OCI-LY1 (cell line): ENCODE measurements at regions not wholly inside any gene's neighbourhood (a gene's known extent, or its start where the extent isn't known, plus 50 kb on each side); places are given as distances from the start of the nearest gene placed in this dataset.

Experiments used
- H2AFZ ChIP-seq: fragments of 200-600 bp; sonication (generic), shearing (Covaris generic); 2 replicates; pipeline ENCODE4 v1.6.0; 2014; ENCODE audit warnings: antibody characterized with exemption, mild to moderate bottlenecking, low read length
- H3F3A ChIP-seq: fragments of 200-600 bp; sonication (generic), shearing (Covaris generic); 2 replicates; pipeline ENCODE4 v1.6.0; 2014; ENCODE audit warnings: mild to moderate bottlenecking, antibody characterized with exemption, low read length, moderate library complexity; ENCODE audit not compliant: insufficient read depth
- H3K27ac ChIP-seq: fragments of 200-600 bp; sonication (generic); 2 replicates; pipeline ENCODE4 v1.5.1; 2014; ENCODE audit warnings: low read length, mixed run types, mild to moderate bottlenecking, low read depth; ENCODE audit not compliant: poor library complexity, severe bottlenecking
- H3K27me3 ChIP-seq: fragments of 200-600 bp; sonication (generic); 2 replicates; pipeline ENCODE4 v1.6.0; 2014; ENCODE audit warnings: antibody characterized with exemption, mild to moderate bottlenecking, low read length, moderate library complexity; ENCODE audit not compliant: insufficient read depth
- H3K36me3 ChIP-seq: fragments of 200-600 bp; sonication (generic); 2 replicates; pipeline ENCODE4 v1.6.1; 2014; ENCODE audit warnings: mild to moderate bottlenecking, antibody characterized with exemption, low read length, moderate library complexity, mixed read lengths; ENCODE audit not compliant: insufficient read depth
- H3K4me1 ChIP-seq: fragments of 200-600 bp; sonication (generic); 2 replicates; pipeline ENCODE4 v1.5.1; 2014; ENCODE audit warnings: mild to moderate bottlenecking, low read length, moderate library complexity; ENCODE audit not compliant: insufficient read depth, severe bottlenecking
- H3K4me2 ChIP-seq: fragments of 200-600 bp; sonication (generic), shearing (Covaris generic); 2 replicates; pipeline ENCODE4 v1.6.1; 2014; ENCODE audit warnings: low read length
- H3K4me3 ChIP-seq: fragments of 200-600 bp; sonication (generic); 2 replicates; pipeline ENCODE4 v1.5.1; 2014; ENCODE audit warnings: low read length, low read depth, mild to moderate bottlenecking, mixed read lengths; ENCODE audit not compliant: poor library complexity, severe bottlenecking
- H3K79me2 ChIP-seq: fragments of 200-600 bp; shearing (Covaris generic); 2 replicates; pipeline ENCODE4 v1.6.1; 2016; ENCODE audit warnings: mixed run types, low read length, mixed read lengths; ENCODE audit not compliant: insufficient read depth
- H3K9ac ChIP-seq: fragments of 200-600 bp; sonication (generic), shearing (Covaris generic); 2 replicates; pipeline ENCODE4 v1.6.1; 2014; ENCODE audit warnings: mild to moderate bottlenecking, low read length, mixed read lengths
- H3K9me2 ChIP-seq: fragments of 200-600 bp; sonication (generic), shearing (Covaris generic); 2 replicates; pipeline ENCODE4 v1.6.1; 2014; ENCODE audit warnings: low read depth, mild to moderate bottlenecking, low read length, mixed read lengths
- H3K9me3 ChIP-seq: fragments of 200-600 bp; shearing (Covaris generic); 2 replicates; pipeline ENCODE4 v1.6.1; 2014; ENCODE audit warnings: low read length, mixed read lengths
- H4K20me1 ChIP-seq: fragments of 200-600 bp; sonication (generic), shearing (Covaris generic); 2 replicates; pipeline ENCODE4 v1.6.0; 2016; ENCODE audit warnings: mild to moderate bottlenecking, low read length; ENCODE audit not compliant: insufficient read depth
- EZH2 ChIP-seq: fragments of 200-600 bp; sonication (generic), shearing (Covaris generic); IDR thresholded peaks from 2 replicates; pipeline ENCODE4 v1.8.0; 2017; ENCODE audit warnings: borderline replicate concordance, mixed run types, mild to moderate bottlenecking, antibody characterized with exemption, low read length, moderate library complexity, mixed read lengths
- TF ChIP-seq, protein P1 (sequence below): fragments of 200-600 bp; sonication (generic), shearing (Covaris generic); IDR thresholded peaks from 2 replicates; pipeline ENCODE4 v1.5.1; 2017; ENCODE audit warnings: mild to moderate bottlenecking, antibody characterized with exemption, low read length, moderate library complexity, mixed read lengths

DNA sequence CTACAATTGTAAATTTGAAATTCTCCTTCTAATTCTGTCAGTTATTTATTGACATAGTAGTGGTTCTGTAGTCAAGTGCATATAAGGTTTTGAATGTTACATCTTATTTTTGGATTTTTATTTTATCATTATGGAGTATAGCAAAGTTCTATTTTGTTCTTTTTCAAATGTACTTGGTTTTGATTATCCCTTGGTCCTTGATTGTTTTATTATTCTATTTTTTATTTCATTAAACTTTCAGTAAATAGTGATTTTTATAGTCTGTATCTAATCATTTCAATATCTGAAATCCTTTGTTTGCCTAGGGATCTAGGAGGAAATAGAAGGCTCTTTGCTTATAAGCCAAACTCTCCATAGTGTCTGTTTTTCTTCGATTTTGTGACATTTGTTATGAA, 87.8 kb downstream of the HFE start:
- TF ChIP-seq EZH2 = no peak
- TF ChIP-seq, protein P1, sequence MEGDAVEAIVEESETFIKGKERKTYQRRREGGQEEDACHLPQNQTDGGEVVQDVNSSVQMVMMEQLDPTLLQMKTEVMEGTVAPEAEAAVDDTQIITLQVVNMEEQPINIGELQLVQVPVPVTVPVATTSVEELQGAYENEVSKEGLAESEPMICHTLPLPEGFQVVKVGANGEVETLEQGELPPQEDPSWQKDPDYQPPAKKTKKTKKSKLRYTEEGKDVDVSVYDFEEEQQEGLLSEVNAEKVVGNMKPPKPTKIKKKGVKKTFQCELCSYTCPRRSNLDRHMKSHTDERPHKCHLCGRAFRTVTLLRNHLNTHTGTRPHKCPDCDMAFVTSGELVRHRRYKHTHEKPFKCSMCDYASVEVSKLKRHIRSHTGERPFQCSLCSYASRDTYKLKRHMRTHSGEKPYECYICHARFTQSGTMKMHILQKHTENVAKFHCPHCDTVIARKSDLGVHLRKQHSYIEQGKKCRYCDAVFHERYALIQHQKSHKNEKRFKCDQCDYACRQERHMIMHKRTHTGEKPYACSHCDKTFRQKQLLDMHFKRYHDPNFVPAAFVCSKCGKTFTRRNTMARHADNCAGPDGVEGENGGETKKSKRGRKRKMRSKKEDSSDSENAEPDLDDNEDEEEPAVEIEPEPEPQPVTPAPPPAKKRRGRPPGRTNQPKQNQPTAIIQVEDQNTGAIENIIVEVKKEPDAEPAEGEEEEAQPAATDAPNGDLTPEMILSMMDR = no peak
- Histone ChIP-seq H3K4me3 (no peak overlapping the region), H3K36me3 (no peaks in the 10 kb centered on the region), H3K27ac (peak overlapping the region; percentile 95), H3K9me3 (no peaks in the 10 kb centered on the region), H3K79me2 (no peaks in the 10 kb centered on the region), H2AFZ (no peak overlapping the region), H3K9me2 (no peaks in the 10 kb centered on the region), H3K9ac (peak overlapping the region; percentile 39; the same call in 1 of the 2 replicates), H4K20me1 (no peaks in the 10 kb centered on the region), H3K27me3 (no peaks in the 10 kb centered on the region), H3F3A (0 out of 2 replicates have a peak, but pooled peaks cover 5% of the 10 kb centered on the region), H3K4me2 (peak overlapping the region; percentile 81), H3K4me1 (peaks cover 46% of the 10 kb centered on the region)

DNA sequence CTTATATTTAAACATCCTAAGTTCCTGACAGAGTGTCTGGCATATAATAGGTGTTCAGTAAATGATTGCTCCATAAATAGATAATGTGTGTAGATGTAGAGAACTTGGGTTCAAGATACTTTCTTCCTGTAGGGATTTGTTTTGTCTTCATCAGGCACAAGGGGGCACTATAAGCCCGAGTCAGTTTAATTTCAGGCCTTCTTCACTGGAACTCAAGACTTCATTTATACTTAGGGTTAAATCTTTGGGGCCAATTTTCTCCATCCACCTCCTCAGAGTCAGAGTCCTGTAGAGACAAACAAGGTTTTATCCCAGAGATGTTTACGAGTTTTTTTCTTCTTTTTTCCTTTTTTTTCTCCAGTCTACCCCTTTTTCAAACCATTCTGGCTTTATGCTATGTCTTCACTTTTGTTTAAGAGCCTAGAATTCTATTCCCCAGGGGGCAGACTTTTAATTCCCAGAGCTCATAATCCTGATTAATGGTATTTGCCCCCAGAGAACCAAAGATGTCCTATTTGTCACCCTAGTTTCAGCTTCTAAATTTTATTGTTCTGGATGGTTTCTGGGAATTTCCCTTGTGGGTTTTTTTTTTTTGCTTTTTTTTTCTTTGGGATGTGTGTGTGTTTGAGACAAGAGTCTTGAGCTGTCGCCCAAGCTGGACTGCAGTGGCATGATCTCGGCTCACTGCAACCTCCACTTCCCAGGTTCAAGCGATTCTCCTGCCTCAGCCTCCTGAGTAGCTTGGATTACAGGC, 88.4 kb downstream of the HFE start:
- Histone ChIP-seq H3K4me3 (no peak overlapping the region), H3K27ac (no peak overlapping the region), H3K27me3 (no peaks in the 10 kb centered on the region), H3K9me3 (no peaks in the 10 kb centered on the region), H3K4me1 (peaks cover 40% of the 10 kb centered on the region), H4K20me1 (no peaks in the 10 kb centered on the region), H3K4me2 (no peak overlapping the region; the same call in 1 of the 2 replicates), H2AFZ (no peak overlapping the region), H3K9me2 (no peaks in the 10 kb centered on the region), H3K9ac (peak overlapping the region; percentile 4; the same call in 1 of the 2 replicates), H3K79me2 (no peaks in the 10 kb centered on the region), H3F3A (0 out of 2 replicates have a peak, but pooled peaks cover 5% of the 10 kb centered on the region), H3K36me3 (no peaks in the 10 kb centered on the region)
- TF ChIP-seq, protein P1 = peak; percentile 78
- no peak for TF ChIP-seq EZH2

DNA sequence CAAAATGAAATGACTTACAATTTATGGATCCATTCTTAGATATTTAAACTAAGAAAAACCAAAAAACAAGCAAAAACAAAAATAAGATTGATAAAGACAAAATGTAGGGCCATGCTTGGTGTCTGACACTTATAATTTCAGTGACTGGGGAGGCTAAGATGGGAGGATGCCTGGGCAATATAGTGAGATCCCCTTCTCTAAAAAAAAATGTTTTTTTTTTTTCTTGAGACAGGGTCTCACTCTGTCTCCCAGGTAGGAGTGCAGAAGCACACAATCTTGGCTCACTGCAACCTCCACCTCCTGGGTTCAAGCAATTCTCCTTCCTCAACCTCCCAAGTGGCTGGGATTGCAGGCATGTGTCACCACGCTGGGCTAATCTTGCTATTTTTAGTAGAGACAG, 92.4 kb downstream of the HFE start:
- no peaks in the 10 kb centered on the region for H3K36me3 ChIP-seq
- H3K9me3 ChIP-seq = no peaks in the 10 kb centered on the region
- no peaks in the 10 kb centered on the region for H3K79me2 ChIP-seq
- H3K4me2 ChIP-seq = no peak overlapping the region
- no peak for TF ChIP-seq EZH2
- TF ChIP-seq, protein P1 = no peak
- 0 out of 2 replicates have a peak, but pooled peaks cover 4% of the 10 kb centered on the region for H3F3A ChIP-seq
- no peak overlapping the region for H3K4me3 ChIP-seq
- H4K20me1 ChIP-seq = no peaks in the 10 kb centered on the region
- H3K9ac ChIP-seq = no peak overlapping the region
- peaks cover 15% of the 10 kb centered on the region for H3K4me1 ChIP-seq
- H3K27ac ChIP-seq = no peak overlapping the region
- no peak overlapping the region for H2AFZ ChIP-seq
- H3K27me3 ChIP-seq = no peaks in the 10 kb centered on the region
- H3K9me2 ChIP-seq = no peaks in the 10 kb centered on the region
